ENCODE measurements at regions not wholly inside any gene's neighbourhood (a gene's known extent, or its start where the extent isn't known, plus 50 kb on each side); places are given as distances from the start of the nearest gene placed in this dataset.
"Not testable (repeated sequence)": the region's sequence is repeated elsewhere in the genome, so short reads cannot be mapped to it uniquely, and the experiment has no call there.

DNA sequence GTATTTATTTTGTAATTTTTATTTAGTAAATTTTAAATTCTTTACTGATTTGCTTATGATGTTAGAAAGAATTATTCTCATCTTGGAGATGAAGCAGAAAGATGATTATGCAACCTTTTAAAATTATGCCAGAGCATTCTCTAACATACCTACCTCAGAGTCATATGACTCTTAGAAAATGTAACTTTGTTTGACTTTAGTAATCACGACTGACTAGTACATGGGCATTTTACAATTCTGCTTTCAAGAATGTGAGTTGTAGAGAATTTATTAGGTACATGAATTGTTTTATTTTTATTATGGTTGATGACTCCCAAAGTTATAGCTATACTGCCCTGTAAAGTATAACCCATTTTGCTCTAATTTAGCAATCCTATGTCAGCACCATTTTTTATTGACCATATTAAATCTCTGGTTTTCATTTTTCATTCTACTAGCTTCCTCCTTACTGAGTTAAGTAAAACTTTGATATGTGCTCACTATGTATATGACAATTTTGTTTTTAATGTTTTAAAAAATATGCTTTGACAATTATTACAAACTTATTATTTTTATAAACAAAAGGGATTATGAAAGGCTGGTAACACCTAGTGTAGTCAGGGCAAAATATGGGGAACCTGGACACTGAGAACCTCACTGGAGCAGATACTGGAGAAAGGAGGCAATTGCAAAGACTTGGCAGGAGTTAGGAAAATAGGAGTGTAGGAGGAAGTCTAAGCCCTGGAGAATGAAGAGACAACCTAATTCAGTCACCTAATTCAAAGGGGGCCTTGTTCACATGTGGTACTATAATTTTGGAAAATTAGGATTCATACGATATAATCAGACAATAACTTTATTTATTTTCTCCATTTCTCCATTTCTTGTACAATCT is 249.7 kb upstream of the DAB2 start:
- no peak for DNase-seq

DNA sequence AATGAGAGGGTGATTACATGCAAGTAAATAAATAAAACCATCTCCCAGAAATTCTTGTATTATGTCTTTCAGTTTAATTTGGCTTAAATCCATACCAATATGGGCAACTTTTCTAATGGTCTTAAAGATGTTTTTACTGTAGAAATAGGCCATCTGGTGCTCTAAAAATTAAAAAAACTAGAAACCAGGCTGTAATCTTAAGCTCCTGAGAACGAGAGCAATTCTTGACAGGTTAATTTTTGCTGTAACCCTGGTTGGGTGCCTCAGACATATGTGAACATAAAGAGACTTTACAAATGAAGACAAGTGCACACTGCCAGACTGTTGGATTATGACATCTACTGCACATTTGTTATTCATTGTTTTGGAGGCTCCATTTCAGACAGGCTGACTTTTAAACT is 246.8 kb upstream of the DAB2 start:
- no peak for DNase-seq

DNA sequence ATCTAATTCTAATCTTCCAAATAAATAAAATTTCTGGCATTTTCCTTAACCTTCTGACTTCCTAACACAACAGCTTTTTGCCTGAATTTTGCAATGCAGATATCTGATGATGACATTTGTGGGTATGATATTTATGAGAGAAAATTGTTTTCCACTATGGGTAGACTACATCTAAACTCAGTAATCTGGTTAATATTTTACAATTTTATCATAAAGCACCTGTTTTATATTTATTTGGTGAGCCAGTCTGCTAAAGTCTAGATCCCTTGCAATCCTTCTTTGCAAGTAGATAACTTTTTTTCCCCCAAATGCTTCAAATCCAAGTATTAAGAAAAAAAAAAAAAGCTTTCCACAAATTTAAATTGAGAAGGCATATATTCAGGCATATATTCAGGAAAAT is 246.2 kb upstream of the DAB2 start:
- DNase-seq, result no peak

DNA sequence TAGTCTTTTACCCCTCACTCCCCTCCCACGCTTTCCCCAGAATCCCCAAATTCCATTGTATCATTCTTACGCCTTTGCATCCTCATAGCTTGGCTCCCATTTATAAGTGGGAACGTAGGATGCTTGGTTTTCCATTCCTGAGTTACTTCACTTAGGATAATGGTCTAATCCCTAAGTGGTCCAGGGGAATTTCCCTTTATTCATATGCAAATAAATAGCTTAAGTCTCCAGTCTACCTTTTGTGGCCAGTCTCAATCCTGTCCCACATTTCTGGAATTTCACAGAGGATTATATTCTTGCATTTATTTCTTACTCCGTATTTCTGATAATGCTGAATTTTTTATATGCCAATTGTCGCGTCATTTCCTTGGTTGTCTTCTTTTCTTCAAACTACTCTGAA is 245.6 kb upstream of the DAB2 start:
- no peak for DNase-seq

DNA sequence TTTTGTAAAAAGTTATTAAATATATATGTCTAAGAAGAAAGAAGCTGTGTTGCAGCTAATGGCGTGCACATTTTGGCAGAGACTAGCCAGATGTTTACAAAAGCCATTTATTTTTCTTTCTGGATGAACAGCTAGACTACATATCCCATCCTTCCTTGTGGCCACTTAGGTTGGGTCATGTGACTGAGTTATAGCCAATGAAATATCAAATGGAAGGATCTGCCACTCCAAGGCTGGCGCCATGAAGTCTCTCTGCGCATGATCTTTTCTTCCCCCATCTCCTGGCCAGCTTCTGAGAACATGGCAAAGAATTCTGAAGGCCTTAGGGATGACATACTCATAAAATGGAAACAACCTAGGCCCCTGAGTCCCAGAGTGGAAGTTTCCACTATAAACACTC is 244.2 kb upstream of the DAB2 start:
- no peak for DNase-seq

DNA sequence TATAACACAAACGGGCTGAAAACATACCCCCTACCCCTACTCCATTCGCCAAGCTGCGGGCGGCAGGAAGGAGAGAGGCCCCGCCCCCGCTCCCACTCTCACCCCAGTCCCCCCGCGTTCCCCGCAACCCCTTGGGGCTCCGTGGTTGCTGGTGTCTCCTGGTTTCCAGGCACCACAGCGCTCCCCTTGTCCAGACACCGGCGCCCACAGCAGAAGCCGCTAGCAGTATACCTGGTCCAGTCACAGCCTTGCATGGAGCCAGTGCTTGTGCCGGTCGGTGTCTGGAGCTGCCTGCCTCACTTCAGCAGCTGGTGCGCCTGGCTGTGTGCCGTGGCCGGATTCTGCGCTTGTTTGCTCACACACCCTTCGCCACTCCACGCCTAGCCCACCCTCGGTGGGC is 240.5 kb upstream of the DAB2 start:
- no peak for DNase-seq

DNA sequence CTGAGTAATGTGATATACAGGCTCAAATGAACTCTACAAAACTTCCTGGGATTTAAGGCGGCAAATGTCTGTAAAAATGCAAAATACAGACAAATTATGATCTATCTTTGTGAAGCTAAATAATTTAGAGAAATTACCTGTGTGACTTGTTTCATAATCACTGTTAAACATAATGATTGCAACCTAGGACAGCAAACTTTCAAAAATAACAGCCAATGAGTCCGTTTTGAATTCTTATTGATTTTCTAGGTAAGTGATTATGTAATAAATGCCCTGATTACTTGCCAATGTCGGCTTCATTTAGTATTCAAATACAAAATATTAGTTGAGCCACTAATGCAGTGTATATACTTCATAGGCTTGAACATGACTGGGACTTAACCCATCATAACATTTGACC is 238.2 kb upstream of the DAB2 start:
- no peak for DNase-seq

DNA sequence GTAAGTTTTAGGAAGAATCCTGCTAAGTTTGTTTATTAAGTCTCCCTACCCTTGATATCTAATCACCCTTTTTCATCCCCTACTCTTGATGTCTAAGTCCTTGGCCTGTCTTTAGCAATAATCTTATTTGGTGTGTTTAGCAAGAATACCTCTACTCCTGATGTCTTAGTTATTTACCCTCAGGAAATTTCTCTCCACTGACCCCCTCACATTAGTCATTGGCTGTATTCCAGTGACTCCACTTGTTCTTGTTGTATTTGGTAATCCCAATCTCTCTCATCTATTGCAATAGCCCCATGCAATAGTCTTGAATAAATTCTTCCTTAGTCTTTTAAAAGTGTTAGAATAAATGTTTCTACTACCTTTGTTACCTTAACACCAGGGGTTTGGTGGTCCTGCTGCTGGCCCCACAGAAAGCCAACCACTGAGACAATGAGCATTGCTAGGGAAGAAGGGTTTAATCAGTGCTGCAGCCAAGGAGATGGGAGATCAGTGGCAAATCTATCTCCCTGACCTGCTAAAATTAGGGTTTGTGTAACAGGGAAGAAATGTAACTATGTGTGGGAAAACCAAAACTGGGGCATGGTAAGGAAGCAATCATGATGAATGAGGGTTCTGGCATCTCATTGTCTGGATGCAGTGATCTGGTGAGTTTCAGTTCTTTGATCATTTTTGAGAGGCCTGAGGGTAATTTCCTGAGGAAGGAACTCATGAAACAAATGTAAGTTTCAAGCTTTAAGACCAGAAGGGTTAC is 236.4 kb upstream of the DAB2 start:
- no peak for DNase-seq

DNA sequence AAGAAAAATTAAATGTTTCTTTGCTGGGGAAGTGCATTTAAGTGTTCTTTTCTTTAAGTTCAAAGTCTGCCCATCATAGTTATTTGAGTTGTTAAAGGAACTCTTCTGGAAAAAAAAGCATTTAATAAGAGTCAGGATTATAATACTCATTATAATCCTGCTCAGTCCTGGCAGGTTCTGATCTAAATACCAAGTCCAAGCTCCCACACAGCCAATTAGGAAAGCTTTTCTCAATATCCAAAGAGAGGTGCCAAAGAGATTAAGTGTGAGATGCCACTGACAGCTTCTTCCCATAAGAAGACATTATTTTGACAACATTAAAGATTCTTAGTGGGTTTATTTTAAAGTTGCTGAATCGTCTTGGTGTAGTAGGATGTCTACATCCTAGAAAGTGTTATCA is 235.2 kb upstream of the DAB2 start:
- no peak for DNase-seq

DNA sequence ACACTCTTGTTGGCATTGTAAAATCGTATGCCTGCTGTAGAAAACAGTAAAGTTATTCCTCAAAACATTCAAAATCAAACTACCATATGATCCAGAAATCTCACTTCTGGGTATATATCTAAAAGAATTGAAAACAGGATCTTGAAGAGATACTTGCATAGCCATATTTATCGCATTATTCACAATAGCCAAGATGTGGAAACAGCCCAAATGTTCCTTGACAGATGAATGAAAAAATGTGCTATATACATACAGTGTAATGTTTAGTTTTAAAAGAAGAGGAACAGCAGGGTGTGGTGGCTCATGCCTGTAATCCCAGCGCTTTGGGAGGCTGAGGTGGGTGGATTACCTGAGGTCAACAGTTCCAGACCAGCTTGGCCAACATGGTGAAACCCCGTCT is 234.1 kb upstream of the DAB2 start:
- DNase-seq, result no peak

DNA sequence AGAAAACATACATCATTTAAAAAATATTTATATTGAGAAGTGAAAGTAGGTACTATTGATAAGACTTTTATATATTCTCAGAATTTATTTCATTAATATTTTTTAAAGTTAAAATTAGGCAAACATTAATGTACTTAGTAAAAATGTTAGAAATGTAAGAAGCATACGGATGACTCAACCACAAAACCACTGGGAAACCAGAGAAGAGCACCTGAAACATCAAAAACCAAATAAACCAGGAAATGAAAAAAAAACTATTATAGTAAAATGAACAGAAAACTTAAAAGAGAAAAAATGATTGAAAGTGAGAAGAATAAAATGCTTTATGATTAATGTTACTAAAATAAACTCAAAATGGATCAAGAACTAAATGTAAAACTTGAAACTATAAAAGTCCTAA is 233.2 kb upstream of the DAB2 start:
- DNase-seq, result no peak

DNA sequence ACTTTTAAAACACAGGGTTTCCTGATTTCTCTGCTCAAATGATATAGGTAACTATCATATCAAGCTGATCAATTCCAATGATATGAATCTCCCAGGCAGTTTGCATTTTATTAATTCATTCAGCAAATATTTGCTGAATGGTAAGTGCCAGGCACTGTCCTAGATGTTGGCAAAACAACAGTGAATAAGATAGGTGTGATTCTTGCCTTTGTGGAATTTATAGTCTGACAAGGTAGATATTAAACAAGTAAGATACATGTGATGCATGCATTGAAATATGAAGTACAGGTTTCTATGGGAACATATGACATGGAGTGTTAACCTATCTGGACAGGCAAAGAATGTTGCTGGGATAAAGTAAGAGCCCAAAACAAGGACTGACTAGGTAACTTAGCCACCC is 231.8 kb upstream of the DAB2 start:
- no peak for DNase-seq

DNA sequence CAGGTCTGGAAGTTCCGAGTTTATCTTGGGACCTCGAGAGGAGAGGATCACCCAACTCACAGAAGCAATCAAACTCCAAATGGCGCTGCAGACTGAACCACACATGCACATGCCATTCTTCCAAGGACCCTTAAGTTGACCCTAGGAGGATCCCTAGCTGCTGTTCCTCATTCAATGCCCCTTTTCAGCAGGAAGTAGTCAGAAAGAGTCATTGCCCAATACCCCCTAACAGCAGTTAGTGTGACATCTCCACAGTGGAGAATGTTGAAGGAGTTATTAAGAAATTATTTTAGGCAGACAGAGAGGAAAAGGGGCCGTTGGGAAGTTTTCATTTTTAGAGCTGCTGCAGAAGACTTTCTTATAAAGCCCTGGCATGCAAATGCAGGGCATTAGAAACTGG is 229.9 kb upstream of the DAB2 start:
- no peak for DNase-seq

DNA sequence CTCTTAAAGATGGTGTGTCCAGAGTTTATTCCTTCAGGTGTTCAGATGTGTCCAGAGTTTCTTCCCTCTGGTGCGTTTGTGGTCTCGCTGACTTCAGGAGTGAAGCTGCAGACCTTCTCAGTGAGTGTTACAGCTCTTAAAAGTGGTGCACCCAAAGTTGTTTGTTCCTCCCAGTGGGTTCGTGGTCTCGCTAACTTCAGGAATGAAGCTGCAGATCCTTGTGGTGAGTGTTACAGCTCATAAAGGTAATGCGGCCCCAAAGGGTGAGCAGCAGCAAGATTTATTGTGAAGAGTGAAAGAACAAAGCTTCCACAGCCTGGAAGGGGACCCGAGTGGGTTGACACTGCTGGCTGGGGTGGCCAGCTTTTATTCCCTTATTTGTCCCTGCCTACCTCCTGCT is 227.7 kb upstream of the DAB2 start:
- DNase-seq, result not testable (repeated sequence)

DNA sequence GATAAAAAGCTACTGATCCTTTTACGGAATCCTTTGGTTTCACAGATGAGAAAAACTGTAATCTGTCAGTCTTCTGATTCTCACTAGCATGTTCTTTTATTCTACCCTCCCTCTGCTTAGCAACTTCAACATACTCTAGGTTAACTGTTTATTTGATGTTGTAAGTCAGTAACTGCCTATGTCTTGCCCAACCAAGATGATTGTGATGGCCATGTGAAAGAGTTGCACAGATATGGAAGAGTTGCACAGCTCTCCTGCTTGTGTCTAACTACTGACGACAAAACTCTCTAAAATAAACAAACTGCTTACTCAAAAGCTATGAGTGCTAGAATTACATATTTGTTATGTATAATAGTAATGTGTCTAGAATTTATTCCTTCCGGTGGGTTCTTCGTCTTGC is 227.3 kb upstream of the DAB2 start:
- no peak for DNase-seq

DNA sequence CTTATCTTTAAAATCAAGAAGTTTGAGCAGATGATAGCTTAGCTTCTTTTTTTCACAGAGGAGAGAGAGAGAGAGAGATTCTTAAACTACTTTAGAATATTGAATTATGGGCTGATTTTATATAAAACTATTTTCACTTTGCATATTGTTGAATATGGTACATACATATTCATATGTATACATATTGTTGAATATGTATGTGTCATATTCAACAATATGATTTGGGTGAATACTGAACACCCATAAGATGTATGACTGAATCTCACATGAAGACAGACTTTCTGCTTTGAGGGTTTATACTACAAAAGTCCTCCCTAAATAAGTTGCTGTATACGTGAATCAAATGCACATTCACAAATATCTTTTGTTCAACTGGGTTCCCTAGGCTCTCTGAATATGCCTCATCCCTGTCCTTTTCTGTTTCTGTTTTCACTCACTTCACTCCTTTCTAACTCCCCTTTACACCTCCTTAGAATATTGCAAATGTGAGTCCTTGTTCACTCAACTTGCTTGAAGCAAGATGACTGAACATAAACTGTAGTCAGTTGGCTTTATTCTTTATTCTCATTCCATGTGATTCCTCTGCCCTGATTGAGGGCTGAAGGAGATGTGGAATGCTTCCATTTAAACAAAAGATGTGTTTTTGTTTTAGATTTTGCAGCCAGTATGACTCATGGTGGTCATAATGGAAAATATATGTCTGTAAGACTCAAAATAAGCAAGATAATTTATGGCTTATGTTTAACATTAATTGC is 225.4 kb upstream of the DAB2 start:
- DNase-seq, result no peak

DNA sequence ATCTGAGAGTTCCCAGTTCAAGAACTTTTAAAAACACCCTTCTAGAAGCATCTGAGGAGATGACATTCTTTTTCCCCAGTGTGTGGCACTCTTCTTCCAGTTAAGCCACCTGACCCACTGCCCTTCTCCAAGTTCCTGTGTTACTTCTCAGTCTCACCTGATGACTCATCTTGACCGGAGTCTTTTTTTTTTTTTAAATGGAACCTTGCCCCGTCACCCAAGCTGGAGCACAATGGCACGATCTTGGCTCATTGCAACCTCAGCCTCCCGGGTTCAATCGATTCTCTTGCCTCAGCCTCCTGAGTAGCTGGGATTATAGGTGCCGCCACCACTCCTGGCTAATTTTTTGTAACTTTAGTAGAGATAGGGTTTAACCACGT is 224.1 kb upstream of the DAB2 start:
- DNase-seq, result no peak

DNA sequence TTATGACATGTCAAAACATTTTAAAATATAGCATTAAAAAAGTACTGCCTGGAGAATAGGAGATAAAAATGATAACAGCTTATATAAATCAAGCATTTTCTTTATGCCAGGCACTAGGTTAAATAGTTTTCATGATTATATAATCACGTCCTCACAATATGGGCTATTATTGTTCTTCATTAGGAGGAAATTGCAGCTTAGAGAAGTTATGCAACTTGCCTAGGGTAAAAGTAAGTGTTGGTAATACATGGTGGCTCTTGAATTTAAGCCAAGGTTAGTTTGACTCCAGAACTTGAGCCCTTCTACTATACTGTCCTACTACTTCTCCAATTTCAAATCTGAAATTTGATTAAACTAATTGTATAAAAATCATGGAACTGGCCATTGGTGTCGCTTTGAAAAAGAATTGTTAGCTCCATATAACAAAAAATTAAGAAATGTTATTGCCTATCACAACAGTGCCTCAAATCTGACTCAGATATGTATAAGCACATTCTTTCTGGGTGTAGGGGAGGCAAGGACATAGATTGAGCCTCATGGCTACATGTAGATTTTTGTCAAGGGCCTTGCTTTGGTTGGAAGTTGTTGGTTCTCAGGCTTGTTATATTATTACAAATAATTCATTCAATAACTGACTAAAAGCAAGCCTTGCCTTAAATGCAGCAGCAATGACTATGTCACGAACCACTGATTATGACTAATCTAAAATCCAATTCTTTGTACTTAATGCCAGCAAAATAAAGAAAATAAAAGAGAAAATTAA is 223.5 kb upstream of the DAB2 start:
- no peak for DNase-seq

DNA sequence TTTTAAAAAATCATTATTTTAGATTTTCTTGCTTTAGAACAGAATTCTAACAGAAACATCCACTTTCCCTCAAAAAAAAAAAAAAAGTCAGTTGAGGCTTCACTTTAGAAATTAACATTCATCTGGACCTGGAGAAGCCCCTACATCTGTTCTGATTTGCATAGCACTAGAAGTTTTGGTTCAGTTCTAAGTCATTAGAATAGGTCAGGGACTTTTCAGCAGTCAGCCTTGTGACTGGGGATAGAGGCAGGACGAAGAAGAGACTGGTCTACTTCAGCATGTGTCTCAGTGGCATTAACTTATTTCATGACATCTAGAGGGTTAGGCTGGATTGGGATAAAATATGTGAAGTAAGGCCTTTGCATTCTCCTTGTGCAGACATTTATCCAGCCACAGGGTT is 215.8 kb upstream of the DAB2 start:
- DNase-seq, result no peak

DNA sequence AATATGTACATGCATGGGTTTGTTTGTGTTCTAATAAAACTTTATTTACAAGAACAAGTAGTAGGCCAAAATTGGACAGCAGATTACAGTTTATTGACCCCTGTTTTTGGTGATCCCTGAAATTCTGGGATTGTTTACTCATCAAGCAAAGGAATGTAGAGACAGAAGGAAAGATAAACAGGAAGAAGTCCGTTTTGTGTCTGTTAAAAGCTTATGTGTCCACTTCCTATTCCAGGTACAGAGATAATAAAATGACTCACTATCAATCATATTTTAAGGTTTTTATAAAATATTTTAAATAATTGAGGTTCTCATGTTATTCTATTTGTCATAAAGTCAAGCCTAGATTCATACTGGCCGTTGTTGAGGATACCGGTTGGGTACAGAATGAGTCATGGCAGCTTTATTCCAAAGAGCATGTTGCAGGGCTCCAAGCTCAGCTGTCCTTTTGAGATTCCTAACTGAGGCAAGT is 214.9 kb upstream of the DAB2 start:
- no peak for DNase-seq

DNA sequence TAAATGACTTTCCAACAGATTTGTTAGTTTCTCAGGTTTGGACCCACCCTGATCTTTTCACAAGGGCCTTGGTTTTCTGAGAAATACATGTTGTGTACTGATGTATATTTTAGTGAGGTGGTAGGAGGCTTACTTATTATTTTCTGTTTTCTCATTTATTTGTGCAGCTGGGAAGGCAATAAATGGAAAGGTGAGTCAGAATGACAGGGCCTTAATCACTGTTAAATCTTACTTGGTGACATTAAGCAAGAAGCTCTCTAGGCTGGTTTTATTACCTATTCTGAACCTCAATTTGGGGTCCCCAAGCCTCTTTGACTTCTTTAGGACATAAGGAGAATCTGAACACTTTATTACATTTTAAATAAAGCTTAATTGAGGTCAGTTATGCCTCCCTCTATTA is 214.0 kb upstream of the DAB2 start:
- no peak for DNase-seq

DNA sequence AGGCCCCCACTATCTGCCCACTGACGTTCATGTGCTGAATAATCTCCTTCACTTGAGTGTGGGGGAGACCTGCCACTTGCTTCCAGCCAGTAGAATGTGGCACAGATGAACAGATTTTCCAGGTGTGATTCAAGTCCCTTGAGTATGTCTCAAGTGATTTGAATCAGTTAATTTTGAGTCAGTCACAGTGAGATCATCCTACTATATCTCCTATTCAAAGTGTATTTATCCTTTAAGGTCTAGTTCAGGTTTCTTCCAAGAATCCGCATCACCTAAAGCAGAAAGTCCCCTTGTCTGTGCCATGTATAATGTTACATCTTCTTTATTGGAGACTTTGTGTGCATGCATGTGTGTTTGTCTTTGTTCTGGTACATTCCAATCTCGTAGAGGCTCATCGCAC is 208.3 kb upstream of the DAB2 start:
- DNase-seq, result no peak

DNA sequence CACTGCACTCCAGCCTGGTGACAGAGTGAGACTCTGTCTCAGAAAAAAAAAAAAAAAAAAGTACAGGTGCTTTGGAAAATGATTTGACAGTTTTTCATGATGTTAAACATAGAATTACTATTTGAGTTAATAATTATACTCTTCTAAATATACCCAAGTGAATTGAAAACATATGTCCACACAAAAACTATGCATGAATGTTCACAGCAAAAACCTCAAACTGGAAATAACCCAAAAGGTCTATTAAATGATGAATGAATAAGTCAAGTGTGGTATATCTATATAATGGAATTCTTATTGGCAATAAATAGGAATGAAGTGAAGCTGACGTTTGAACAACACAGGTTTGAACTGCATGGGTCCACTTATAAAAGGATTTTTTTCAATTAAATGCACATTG is 207.2 kb upstream of the DAB2 start:
- no peak for DNase-seq

All from SHP77 treated with DMSO at 0.1 percent for 48 hours (cell line).